Keratinocyte (primary cell): ENCODE measurements at regions not wholly inside any gene's neighbourhood (a gene's known extent, or its start where the extent isn't known, plus 50 kb on each side); places are given as distances from the start of the nearest gene placed in this dataset.

ENCODE experiments used
- DNase-seq: peaks from one replicate; pipeline ENCODE4 v3.0.0-alpha.2; 2011; ENCODE audit warnings: low read depth, missing footprints, low spot score
- FAIRE-seq: peaks from 2 replicates; lab custom pipeline; 2011; peaks lifted over from hg19 to GRCh38; lab: Jason Lieb, UNC
- H2AFZ ChIP-seq: 2 replicates; pipeline ENCODE4 v1.6.0; 2012; ENCODE audit warnings: low read length, control low read depth, inconsistent platforms; ENCODE audit not compliant: control insufficient read depth
- H3K27ac ChIP-seq: 2 replicates; pipeline ENCODE4 v1.5.1; 2011; ENCODE audit warnings: low read length; ENCODE audit not compliant: control insufficient read depth, insufficient read depth
- H3K27me3 ChIP-seq: 3 replicates; pipeline ENCODE4 v1.6.0; 2011; ENCODE audit warnings: low read length; ENCODE audit not compliant: control insufficient read depth, insufficient read depth; ENCODE audit errors: extremely low read depth
- H3K36me3 ChIP-seq, 2 experiments: 2 replicates in 1 of 2; 3 replicates in 1 of 2; pipeline ENCODE4 v1.5.1; 2011; ENCODE audit warnings: low read length in 2 of 2, mild to moderate bottlenecking in 1 of 2; ENCODE audit not compliant: control insufficient read depth in 2 of 2, insufficient read depth in 2 of 2; ENCODE audit errors: extremely low read depth in 1 of 2
- H3K4me1 ChIP-seq: 3 replicates; pipeline ENCODE4 v1.5.1; 2011; ENCODE audit warnings: low read length; ENCODE audit not compliant: control insufficient read depth, insufficient read depth; ENCODE audit errors: extremely low read depth
- H3K4me2 ChIP-seq: 3 replicates; pipeline ENCODE4 v1.6.0; 2011; ENCODE audit warnings: low read depth, low read length; ENCODE audit not compliant: control insufficient read depth, insufficient read depth; ENCODE audit errors: extremely low read depth
- H3K4me3 ChIP-seq, 3 experiments: fragments of 200-600 bp in 1 of 3; sonication (generic) in 1 of 3; 2 replicates in 2 of 3; 3 replicates in 1 of 3; pipeline ENCODE4 v1.5.1; 2011 to 2016; ENCODE audit warnings: low read length in 3 of 3, mild to moderate bottlenecking in 3 of 3, control low read depth in 2 of 3, inconsistent platforms in 1 of 3, low read depth in 1 of 3, mixed read lengths in 1 of 3, mixed run types in 1 of 3, moderate library complexity in 1 of 3; ENCODE audit not compliant: control insufficient read depth in 2 of 3, insufficient read depth in 2 of 3; ENCODE audit errors: extremely low read depth in 1 of 3
- H3K79me2 ChIP-seq: 2 replicates; pipeline ENCODE4 v1.6.0; 2012; ENCODE audit warnings: low read length; ENCODE audit not compliant: control insufficient read depth, insufficient read depth
- H3K9ac ChIP-seq: 3 replicates; pipeline ENCODE4 v1.6.0; 2011; ENCODE audit warnings: low read length; ENCODE audit not compliant: control insufficient read depth, insufficient read depth; ENCODE audit errors: extremely low read depth
- H3K9me1 ChIP-seq: 3 replicates; pipeline ENCODE4 v1.6.0; 2011; ENCODE audit warnings: low read length; ENCODE audit not compliant: control insufficient read depth, insufficient read depth; ENCODE audit errors: extremely low read depth
- H3K9me3 ChIP-seq: 2 replicates; pipeline ENCODE4 v1.5.1; 2012; ENCODE audit warnings: low read depth, low read length; ENCODE audit not compliant: control insufficient read depth
- H4K20me1 ChIP-seq: 3 replicates; pipeline ENCODE4 v1.6.0; 2011; ENCODE audit warnings: low read length; ENCODE audit not compliant: control insufficient read depth, insufficient read depth; ENCODE audit errors: extremely low read depth
- EZH2 ChIP-seq: IDR thresholded peaks from one replicate; pipeline ENCODE4 v1.6.1; 2012; ENCODE audit warnings: inconsistent platforms, mild to moderate bottlenecking, low read length, moderate library complexity
- dilution Hi-C: fragments of 300-500 bp; cut with MboI; formaldehyde crosslinking; loops from one replicate; pipeline ENCODE4 v1.7.0; 2020; ENCODE audit warnings: low sequenced_read_pairs; ENCODE audit not compliant: extremely low pct_ligation_motif_present
- TF ChIP-seq, protein P1 (sequence below), 3 experiments: IDR thresholded peaks in 1 of 3; conservative IDR thresholded peaks in 1 of 3; optimal IDR thresholded peaks in 1 of 3; 2 replicates in 2 of 3; 3 replicates in 1 of 3; pipeline versions ENCODE3 to v1.5.1; 2011; ENCODE audit warnings: low read length in 3 of 3, mild to moderate bottlenecking in 3 of 3, moderate library complexity in 2 of 3, control low read depth in 1 of 3, inconsistent platforms in 1 of 3; ENCODE audit not compliant: insufficient read depth in 2 of 3; ENCODE audit errors: extremely low read depth in 1 of 3

DNA sequence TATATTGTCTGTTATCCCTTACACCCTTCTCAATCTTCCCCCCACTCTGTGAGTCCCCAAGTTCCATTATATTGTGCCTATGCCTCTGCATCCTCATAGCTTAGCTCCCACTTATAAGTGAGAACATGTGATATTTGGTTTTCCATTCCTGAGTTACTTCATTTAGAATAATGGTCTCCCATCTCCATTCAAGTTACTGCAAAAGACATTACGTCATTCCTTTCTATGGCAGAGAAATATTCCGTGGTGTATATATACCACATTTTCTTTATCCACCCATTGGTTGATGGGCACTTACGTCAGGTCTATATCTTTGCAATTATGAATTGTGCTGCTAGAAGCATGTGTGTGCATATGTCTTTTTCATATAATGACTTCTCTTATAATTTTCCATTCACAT, 54.8 kb upstream of the SGCD start:
- FAIRE-seq, result no peak
- TF ChIP-seq EZH2, result no peak
- TF ChIP-seq, protein P1, sequence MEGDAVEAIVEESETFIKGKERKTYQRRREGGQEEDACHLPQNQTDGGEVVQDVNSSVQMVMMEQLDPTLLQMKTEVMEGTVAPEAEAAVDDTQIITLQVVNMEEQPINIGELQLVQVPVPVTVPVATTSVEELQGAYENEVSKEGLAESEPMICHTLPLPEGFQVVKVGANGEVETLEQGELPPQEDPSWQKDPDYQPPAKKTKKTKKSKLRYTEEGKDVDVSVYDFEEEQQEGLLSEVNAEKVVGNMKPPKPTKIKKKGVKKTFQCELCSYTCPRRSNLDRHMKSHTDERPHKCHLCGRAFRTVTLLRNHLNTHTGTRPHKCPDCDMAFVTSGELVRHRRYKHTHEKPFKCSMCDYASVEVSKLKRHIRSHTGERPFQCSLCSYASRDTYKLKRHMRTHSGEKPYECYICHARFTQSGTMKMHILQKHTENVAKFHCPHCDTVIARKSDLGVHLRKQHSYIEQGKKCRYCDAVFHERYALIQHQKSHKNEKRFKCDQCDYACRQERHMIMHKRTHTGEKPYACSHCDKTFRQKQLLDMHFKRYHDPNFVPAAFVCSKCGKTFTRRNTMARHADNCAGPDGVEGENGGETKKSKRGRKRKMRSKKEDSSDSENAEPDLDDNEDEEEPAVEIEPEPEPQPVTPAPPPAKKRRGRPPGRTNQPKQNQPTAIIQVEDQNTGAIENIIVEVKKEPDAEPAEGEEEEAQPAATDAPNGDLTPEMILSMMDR (optimal IDR thresholded peaks at IDR 0.05 in 1 of 3, IDR thresholded peaks at IDR 0.05 in 1 of 3, conservative IDR thresholded peaks at IDR 0.05 in 1 of 3; ENCODE audit: extremely low read depth in 1 of 3, insufficient read depth in 2 of 3, low read length in 3 of 3), result no peak
- Histone ChIP-seq H3K4me2 (no peak overlapping the region), H3K27ac (no peak overlapping the region), H3K9me1 (no peaks in the 10 kb centered on the region), H3K36me3 (no peaks in the 10 kb centered on the region), H3K9ac (no peak overlapping the region), H3K4me1 (no peaks in the 10 kb centered on the region), H2AFZ (no peak overlapping the region), H4K20me1 (no peaks in the 10 kb centered on the region), H3K79me2 (no peaks in the 10 kb centered on the region), H3K4me3 (no peak overlapping the region), H3K27me3 (no peaks in the 10 kb centered on the region), H3K9me3 (no peaks in the 10 kb centered on the region)
- no peak for DNase-seq
- dilution Hi-C loops, result no loop called here

DNA sequence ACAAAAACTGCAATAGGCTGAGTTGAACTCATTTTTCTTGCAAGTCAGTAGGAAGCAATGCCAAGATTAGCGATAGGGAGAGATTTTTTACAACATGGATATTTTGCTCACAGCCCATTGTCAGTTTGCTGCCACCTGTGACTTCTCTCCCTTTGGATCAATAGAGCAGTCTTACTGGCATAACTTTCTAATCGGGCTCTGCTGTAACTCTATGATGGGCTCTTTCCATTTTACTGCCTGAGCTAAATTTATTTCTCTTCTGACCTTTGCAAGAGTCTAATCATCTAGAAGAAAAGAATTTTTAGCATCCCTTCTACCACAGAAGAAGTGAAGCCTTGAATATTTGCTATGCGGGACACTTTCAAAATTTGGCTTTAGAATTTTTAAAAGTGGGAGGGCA, 53.6 kb upstream of the SGCD start:
- Histone ChIP-seq H3K79me2 (no peaks in the 10 kb centered on the region), H3K4me2 (no peak overlapping the region), H3K9ac (no peak overlapping the region), H3K4me1 (no peaks in the 10 kb centered on the region), H3K9me1 (no peaks in the 10 kb centered on the region), H2AFZ (no peak overlapping the region), H3K36me3 (no peaks in the 10 kb centered on the region), H4K20me1 (no peaks in the 10 kb centered on the region), H3K9me3 (no peaks in the 10 kb centered on the region), H3K27ac (no peak overlapping the region), H3K4me3 (no peak overlapping the region), H3K27me3 (no peaks in the 10 kb centered on the region)
- dilution Hi-C loops, result no loop called here
- TF ChIP-seq EZH2, result no peak
- TF ChIP-seq, protein P1 (optimal IDR thresholded peaks at IDR 0.05 in 1 of 3, IDR thresholded peaks at IDR 0.05 in 1 of 3, conservative IDR thresholded peaks at IDR 0.05 in 1 of 3; ENCODE audit: extremely low read depth in 1 of 3, insufficient read depth in 2 of 3, low read length in 3 of 3), result no peak
- no peak for FAIRE-seq
- no peak for DNase-seq
